IMR-90 (cell line): ENCODE measurements at regions not wholly inside any gene's neighbourhood (a gene's known extent, or its start where the extent isn't known, plus 50 kb on each side); places are given as distances from the start of the nearest gene placed in this dataset.

Source experiments
- ATAC-seq: fragments of 200-7000 bp; cut with Tn5 transposase; 2 replicates; pipeline ENCODE4 v1.9.1; 2020; ENCODE audit warnings: low read depth, mild to moderate bottlenecking, moderate library complexity
- BruUV-seq: library from RNA; stranded (reverse); fragments of 400-500 nt; replicated peaks from 2 replicates; lab custom pipeline; 2021; lab: Mats Ljungman, UMichigan
- CTCF ChIA-PET: fragments of 300-600 bp; formaldehyde crosslinking; extraction: SDS; loops from one replicate; lab custom pipeline; 2021; ENCODE audit warnings: antibody characterized with exemption; lab: Yijun Ruan, JAX
- POLR2A ChIA-PET: fragments of 300-600 bp; sonication (Branson Sonifier 250); formaldehyde crosslinking; loops from one replicate; lab custom pipeline; 2022; ENCODE audit warnings: antibody characterized with exemption; ENCODE audit not compliant: unreplicated experiment; lab: Charles Lee
- DNase-seq: peaks from one replicate; pipeline ENCODE4 v3.0.0; 2013
- H2AFZ ChIP-seq: replicated peaks from 2 replicates; pipeline ENCODE3; 2013; ENCODE audit warnings: low read length, mild to moderate bottlenecking; ENCODE audit not compliant: poor library complexity
- H2AK5ac ChIP-seq: 2 replicates; pipeline ENCODE4 v1.6.1; 2013; ENCODE audit warnings: low read depth, low read length, inconsistent platforms
- H2AK9ac ChIP-seq: replicated peaks from 2 replicates; pipeline ENCODE3; 2013; ENCODE audit warnings: mild to moderate bottlenecking, low read depth, low read length, moderate library complexity; ENCODE audit not compliant: poor library complexity
- H2BK120ac ChIP-seq: 2 replicates; pipeline ENCODE4 v1.6.1; 2013; ENCODE audit warnings: low read depth, low read length, inconsistent platforms
- H2BK15ac ChIP-seq: 3 replicates; pipeline ENCODE4 v1.6.1; 2013; ENCODE audit warnings: low read depth, low read length, inconsistent platforms
- H2BK20ac ChIP-seq: 2 replicates; pipeline ENCODE4 v1.6.1; 2013; ENCODE audit warnings: low read depth, mild to moderate bottlenecking, inconsistent platforms, low read length, moderate library complexity
- H2BK5ac ChIP-seq: 2 replicates; pipeline ENCODE4 v1.6.1; 2013; ENCODE audit warnings: mild to moderate bottlenecking, low read depth, low read length, inconsistent platforms; ENCODE audit not compliant: poor library complexity, severe bottlenecking
- H3K14ac ChIP-seq: replicated peaks from 2 replicates; pipeline ENCODE4 v1.6.1; 2013; ENCODE audit warnings: low read depth, low read length, inconsistent platforms
- H3K18ac ChIP-seq: 2 replicates; pipeline ENCODE4 v1.6.1; 2013; ENCODE audit warnings: low read depth, low read length, control low read depth
- H3K23ac ChIP-seq: 2 replicates; pipeline ENCODE4 v1.6.1; 2013; ENCODE audit warnings: low read depth, low read length, inconsistent platforms
- H3K27ac ChIP-seq: 2 replicates; pipeline ENCODE4 v1.5.1; 2013; ENCODE audit warnings: mild to moderate bottlenecking, control low read depth, low read length; ENCODE audit not compliant: insufficient read depth
- H3K27me3 ChIP-seq: 2 replicates; pipeline ENCODE4 v1.6.1; 2013; ENCODE audit warnings: low read length; ENCODE audit not compliant: control insufficient read depth, insufficient read depth
- H3K36me3 ChIP-seq: 2 replicates; pipeline ENCODE4 v1.6.1; 2013; ENCODE audit warnings: low read length, mixed read lengths; ENCODE audit not compliant: control insufficient read depth, insufficient read depth
- H3K4ac ChIP-seq: 2 replicates; pipeline ENCODE4 v1.6.1; 2013; ENCODE audit warnings: low read depth, low read length, inconsistent platforms
- H3K4me1 ChIP-seq: 2 replicates; pipeline ENCODE4 v1.6.1; 2013; ENCODE audit warnings: low read length, mixed read lengths; ENCODE audit not compliant: control insufficient read depth, insufficient read depth
- H3K4me2 ChIP-seq: 2 replicates; pipeline ENCODE4 v1.6.1; 2013; ENCODE audit warnings: low read depth, mild to moderate bottlenecking, control low read depth, low read length, moderate library complexity
- H3K4me3 ChIP-seq: 2 replicates; pipeline ENCODE4 v1.5.1; 2013; ENCODE audit warnings: low read depth, mild to moderate bottlenecking, control low read depth, low read length, moderate library complexity; ENCODE audit not compliant: insufficient read depth
- H3K56ac ChIP-seq: 2 replicates; pipeline ENCODE4 v1.6.1; 2013; ENCODE audit warnings: low read length, inconsistent platforms; ENCODE audit not compliant: insufficient read depth; ENCODE audit errors: extremely low read depth
- H3K79me1 ChIP-seq, 2 experiments: 2 replicates each; pipeline ENCODE4 v1.6.1; 2013; ENCODE audit warnings: low read length in 2 of 2, inconsistent platforms in 1 of 2, low read depth in 1 of 2
- H3K9ac ChIP-seq: 2 replicates; pipeline ENCODE4 v1.6.1; 2013; ENCODE audit warnings: low read depth, low read length, control low read depth
- H3K9me1 ChIP-seq: 2 replicates; pipeline ENCODE4 v1.6.1; 2013; ENCODE audit warnings: low read length, inconsistent platforms; ENCODE audit not compliant: insufficient read depth
- H3K9me3 ChIP-seq: 2 replicates; pipeline ENCODE4 v1.6.1; 2013; ENCODE audit warnings: low read length; ENCODE audit not compliant: control insufficient read depth, insufficient read depth
- H4K20me1 ChIP-seq: 2 replicates; pipeline ENCODE4 v1.6.1; 2013; ENCODE audit warnings: low read length, inconsistent platforms; ENCODE audit not compliant: insufficient read depth
- H4K5ac ChIP-seq: 2 replicates; pipeline ENCODE4 v1.6.1; 2013; ENCODE audit warnings: mild to moderate bottlenecking, low read depth, low read length, control low read depth
- H4K8ac ChIP-seq, 2 experiments: 2 replicates each; pipeline ENCODE4 v1.6.1; 2013; ENCODE audit warnings: low read depth in 2 of 2, low read length in 2 of 2, control low read depth in 1 of 2, inconsistent platforms in 1 of 2
- H4K91ac ChIP-seq: 2 replicates; pipeline ENCODE4 v1.6.1; 2013; ENCODE audit warnings: low read depth, low read length, inconsistent platforms; ENCODE audit not compliant: insufficient read depth
- BHLHE40 ChIP-seq: fragments of 150-350 bp; IDR thresholded peaks from 2 replicates; pipeline ENCODE4 v1.6.1; 2016; ENCODE audit warnings: mild to moderate bottlenecking, low read depth, low read length
- CEBPB ChIP-seq: IDR thresholded peaks from 2 replicates; pipeline ENCODE4 v1.6.1; 2012; ENCODE audit warnings: low read depth, low read length, improper control_type of control experiment
- CHD1 ChIP-seq: IDR thresholded peaks from 2 replicates; pipeline ENCODE4 v1.6.1; 2012; ENCODE audit warnings: low read depth, low read length, improper control_type of control experiment
- CTCF ChIP-seq: conservative IDR thresholded peaks from 2 replicates; pipeline ENCODE4 v1.5.1; 2012; ENCODE audit warnings: mild to moderate bottlenecking, low read depth, low read length, improper control_type of control experiment
- ELK1 ChIP-seq: fragments of 150-350 bp; IDR thresholded peaks from 2 replicates; pipeline ENCODE4 v1.6.1; 2016; ENCODE audit warnings: low read depth, mild to moderate bottlenecking, low read length, moderate library complexity, borderline replicate concordance
- FOS ChIP-seq: fragments of 150-350 bp; IDR thresholded peaks from 2 replicates; pipeline ENCODE4 v1.6.1; 2016; ENCODE audit warnings: low read depth, low read length
- MAFK ChIP-seq: IDR thresholded peaks from 2 replicates; pipeline ENCODE4 v1.6.1; 2012; ENCODE audit warnings: low read depth, low read length, improper control_type of control experiment
- MAZ ChIP-seq: IDR thresholded peaks from 2 replicates; pipeline ENCODE4 v1.6.1; 2012; ENCODE audit warnings: low read depth, mild to moderate bottlenecking, low read length, improper control_type of control experiment, moderate library complexity, borderline replicate concordance
- MXI1 ChIP-seq: IDR thresholded peaks from 2 replicates; pipeline ENCODE4 v1.6.1; 2012; ENCODE audit warnings: low read depth, mild to moderate bottlenecking, low read length, moderate library complexity, borderline replicate concordance
- NFE2L2 ChIP-seq: fragments of 150-350 bp; IDR thresholded peaks from 2 replicates; pipeline ENCODE4 v1.6.1; 2016; ENCODE audit warnings: low read depth, mild to moderate bottlenecking, low read length
- POLR2A ChIP-seq: IDR thresholded peaks from 2 replicates; pipeline ENCODE4 v1.6.1; 2012; ENCODE audit warnings: mild to moderate bottlenecking, low read depth, low read length
- RAD21 ChIP-seq: IDR thresholded peaks from 2 replicates; pipeline ENCODE4 v1.6.1; 2012; ENCODE audit warnings: low read length, improper control_type of control experiment
- RCOR1 ChIP-seq: IDR thresholded peaks from 2 replicates; pipeline ENCODE4 v1.6.1; 2012; ENCODE audit warnings: mild to moderate bottlenecking, low read length, improper control_type of control experiment; ENCODE audit not compliant: insufficient replicate concordance
- RFX5 ChIP-seq: IDR thresholded peaks from 2 replicates; pipeline ENCODE4 v1.8.0; 2012; ENCODE audit warnings: low read depth, mild to moderate bottlenecking, low read length, moderate library complexity
- SMC3 ChIP-seq: fragments of 150-350 bp; IDR thresholded peaks from 2 replicates; pipeline ENCODE4 v1.6.1; 2016; ENCODE audit warnings: low read depth, mild to moderate bottlenecking, antibody characterized with exemption, low read length, moderate library complexity
- USF2 ChIP-seq: fragments of 150-350 bp; IDR thresholded peaks from 2 replicates; pipeline ENCODE4 v1.6.1; 2017; ENCODE audit warnings: mild to moderate bottlenecking, antibody characterized with exemption, low read length, low read depth
- dilution Hi-C: fragments of 300-500 bp; cut with HindIII; formaldehyde crosslinking; loops from one replicate; pipeline ENCODE4 v1.14.3; 2018; ENCODE audit warnings: low sequenced_read_pairs; ENCODE audit not compliant: unreplicated experiment
- in situ Hi-C: fragments of 300-500 bp; cut with MboI; formaldehyde crosslinking; loops from 3 replicates; pipeline ENCODE4 v1.14.3; 2019; ENCODE audit warnings: low sequenced_read_pairs, inconsistent platforms, mixed read lengths
- intact Hi-C: fragments of 100-400 bp; cut with micrococcal nuclease; formaldehyde crosslinking; loops from 2 replicates; pipeline ENCODE4 v1.10.0; 2022

GRCh38 chr2:47992671-47993070 is 86.4 kb upstream of the FBXO11 start:
- no peak overlapping the region for H3K18ac ChIP-seq
- H3K56ac ChIP-seq: no peak overlapping the region
- H3K27me3 ChIP-seq: peaks cover 2% of the 10 kb centered on the region; the same call in 1 of the 2 replicates
- no peaks in the 10 kb centered on the region for H3K36me3 ChIP-seq
- intact Hi-C loops (no loop called here), in situ Hi-C loops (no loop called here), dilution Hi-C loops (no loop called here)
- H3K4ac ChIP-seq: no peak overlapping the region
- no peak overlapping the region for H2AK5ac ChIP-seq
- H3K14ac ChIP-seq: no peak overlapping the region
- no peak overlapping the region for H2BK5ac ChIP-seq
- no peak overlapping the region for H2AK9ac ChIP-seq
- TF ChIP-seq MAFK: no peak
- TF ChIP-seq POLR2A: no peak
- no peak for TF ChIP-seq CTCF
- no peak for TF ChIP-seq MAZ
- no peak for TF ChIP-seq USF2
- no peak for TF ChIP-seq NFE2L2
- no peak for TF ChIP-seq RCOR1
- TF ChIP-seq SMC3: no peak
- TF ChIP-seq FOS: no peak
- no peak for TF ChIP-seq MXI1
- no peak for TF ChIP-seq CEBPB
- TF ChIP-seq ELK1: no peak
- TF ChIP-seq BHLHE40: no peak
- no peak for TF ChIP-seq RFX5
- TF ChIP-seq CHD1: no peak
- TF ChIP-seq RAD21: no peak
- H3K27ac ChIP-seq: no peak overlapping the region
- no peak overlapping the region for H3K4me2 ChIP-seq
- no peak overlapping the region for H2BK20ac ChIP-seq
- H4K20me1 ChIP-seq: no peaks in the 10 kb centered on the region
- no peaks in the 10 kb centered on the region for H3K4me1 ChIP-seq
- no peak overlapping the region for H4K8ac ChIP-seq
- H2BK15ac ChIP-seq: no peak overlapping the region
- H3K9me3 ChIP-seq: no peaks in the 10 kb centered on the region
- ATAC-seq (no peak), DNase-seq (no peak)
- POLR2A ChIA-PET: no interaction called here
- no peak overlapping the region for H4K91ac ChIP-seq
- no peaks in the 10 kb centered on the region for H3K79me1 ChIP-seq
- H2BK120ac ChIP-seq: no peak overlapping the region
- no peak overlapping the region for H3K4me3 ChIP-seq
- no peak overlapping the region for H2AFZ ChIP-seq
- no peak overlapping the region for H3K9ac ChIP-seq
- CTCF ChIA-PET: no interaction called here
- no peak overlapping the region for H4K5ac ChIP-seq
- no TSS peak for BruUV-seq
- no peaks in the 10 kb centered on the region for H3K9me1 ChIP-seq
- no peak overlapping the region for H3K23ac ChIP-seq
